ENCODE measurements at regions not wholly inside any gene's neighbourhood (a gene's known extent, or its start where the extent isn't known, plus 50 kb on each side); places are given as distances from the start of the nearest gene placed in this dataset.

DNA sequence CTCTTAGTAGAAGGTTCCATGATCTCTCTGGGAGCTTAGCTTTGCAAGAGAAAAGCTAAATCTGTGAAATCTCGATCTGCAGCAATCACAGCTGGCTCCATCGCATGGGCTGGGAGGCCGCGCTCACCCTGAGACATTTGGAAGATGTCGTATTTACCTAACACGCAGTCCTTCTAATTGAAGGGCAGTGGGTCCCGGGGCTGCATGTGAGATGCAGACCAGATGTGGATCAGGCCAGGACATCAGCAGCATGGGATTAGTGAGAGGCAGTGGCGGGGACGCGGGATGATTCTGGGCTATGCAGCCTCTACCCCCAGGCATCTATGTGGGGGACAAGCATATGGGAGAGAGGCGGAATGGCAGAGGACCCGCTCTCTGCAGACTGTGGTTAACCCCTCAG lies 312.4 kb upstream of the RTL1 start:
- DNase-seq (ENCODE audit: low spot score): no peak

DNA sequence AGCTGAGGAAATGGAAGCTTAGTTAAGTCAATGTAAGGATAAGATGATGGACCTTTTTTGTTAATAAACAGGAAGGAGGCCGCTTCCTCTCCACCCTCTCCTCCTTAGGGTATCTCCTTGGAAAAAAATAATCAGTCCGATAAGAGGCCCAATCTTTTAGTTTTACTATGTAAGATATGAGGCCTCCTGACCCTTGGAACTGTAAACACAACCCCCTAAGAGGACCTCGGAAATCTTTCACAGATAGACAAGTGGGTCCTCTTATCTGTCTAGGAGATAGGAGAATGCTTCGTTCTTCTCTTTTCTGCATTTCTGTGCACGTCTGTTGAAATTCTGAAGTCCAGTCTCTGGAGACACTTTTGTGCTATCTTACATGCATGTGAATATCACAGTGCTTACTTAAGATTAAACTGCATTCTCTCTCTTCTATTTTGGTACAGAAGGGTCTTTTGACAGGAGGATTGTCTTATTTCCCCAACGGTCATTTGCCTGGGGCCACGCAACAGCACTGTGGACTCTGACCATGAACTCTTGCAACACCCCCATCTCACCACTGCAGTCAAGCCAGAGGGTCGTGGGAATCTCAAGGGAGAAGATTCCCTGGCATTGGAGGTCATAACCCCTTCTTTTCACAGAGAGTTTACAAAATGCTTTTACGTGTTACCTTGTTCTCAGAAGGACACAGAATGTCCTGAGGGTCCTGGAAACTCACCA lies 313.0 kb upstream of the RTL1 start:
- no peak for DNase-seq (ENCODE audit: low spot score)

DNA sequence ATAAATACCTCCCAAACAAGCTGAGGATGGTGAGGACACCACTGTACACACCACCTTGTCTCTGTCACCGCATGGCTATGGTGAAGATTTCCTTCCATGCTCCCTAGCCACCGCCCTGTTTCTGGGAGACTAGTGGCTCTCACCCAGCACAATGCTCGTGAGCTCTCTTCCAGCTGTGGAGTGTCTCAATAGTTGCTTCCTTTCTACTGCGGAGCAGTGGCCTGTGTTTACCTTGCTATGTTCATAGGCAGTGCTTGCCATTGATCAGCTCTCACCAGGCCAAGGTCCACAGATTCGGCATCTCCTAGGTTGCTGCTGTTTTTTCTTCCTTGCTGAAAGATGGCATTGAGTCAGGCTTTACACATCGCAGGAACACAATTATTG lies 313.6 kb upstream of the RTL1 start:
- DNase-seq (ENCODE audit: low spot score): no peak

DNA sequence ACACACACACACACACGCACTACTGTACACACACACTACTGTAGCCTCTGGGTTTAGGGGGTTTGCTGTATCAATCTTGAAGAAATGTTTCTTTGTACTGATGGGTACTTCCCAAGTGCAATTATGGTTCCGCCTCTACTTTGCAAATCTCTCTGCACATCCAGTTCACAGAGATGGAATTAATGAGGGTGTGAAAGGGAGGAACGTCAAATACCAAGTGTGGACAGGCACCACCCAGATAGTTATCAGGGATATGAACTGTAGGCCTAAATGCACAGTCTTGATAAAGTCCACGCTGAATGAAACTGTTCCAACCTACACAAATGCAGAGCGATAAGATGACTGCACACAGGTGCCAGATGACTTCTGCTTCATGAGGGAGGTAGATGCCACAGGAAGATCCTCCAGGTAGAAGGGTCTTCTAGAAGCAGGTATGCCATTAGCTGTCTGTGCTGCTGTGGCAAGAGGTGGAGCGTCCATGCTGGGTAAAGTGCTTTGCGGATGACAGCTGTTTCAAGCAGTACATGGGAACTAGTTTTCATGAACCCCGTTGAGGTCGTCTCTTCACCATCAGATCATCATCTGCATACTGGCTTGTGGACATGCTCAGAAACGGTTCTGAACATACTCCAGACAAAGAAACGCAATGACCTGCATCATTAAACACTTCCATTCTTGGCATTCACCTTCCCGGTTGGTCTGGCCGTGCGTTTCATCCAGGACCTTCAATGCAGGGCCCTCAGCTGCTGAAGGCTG lies 314.3 kb upstream of the RTL1 start:
- no peak for DNase-seq (ENCODE audit: low spot score)

DNA sequence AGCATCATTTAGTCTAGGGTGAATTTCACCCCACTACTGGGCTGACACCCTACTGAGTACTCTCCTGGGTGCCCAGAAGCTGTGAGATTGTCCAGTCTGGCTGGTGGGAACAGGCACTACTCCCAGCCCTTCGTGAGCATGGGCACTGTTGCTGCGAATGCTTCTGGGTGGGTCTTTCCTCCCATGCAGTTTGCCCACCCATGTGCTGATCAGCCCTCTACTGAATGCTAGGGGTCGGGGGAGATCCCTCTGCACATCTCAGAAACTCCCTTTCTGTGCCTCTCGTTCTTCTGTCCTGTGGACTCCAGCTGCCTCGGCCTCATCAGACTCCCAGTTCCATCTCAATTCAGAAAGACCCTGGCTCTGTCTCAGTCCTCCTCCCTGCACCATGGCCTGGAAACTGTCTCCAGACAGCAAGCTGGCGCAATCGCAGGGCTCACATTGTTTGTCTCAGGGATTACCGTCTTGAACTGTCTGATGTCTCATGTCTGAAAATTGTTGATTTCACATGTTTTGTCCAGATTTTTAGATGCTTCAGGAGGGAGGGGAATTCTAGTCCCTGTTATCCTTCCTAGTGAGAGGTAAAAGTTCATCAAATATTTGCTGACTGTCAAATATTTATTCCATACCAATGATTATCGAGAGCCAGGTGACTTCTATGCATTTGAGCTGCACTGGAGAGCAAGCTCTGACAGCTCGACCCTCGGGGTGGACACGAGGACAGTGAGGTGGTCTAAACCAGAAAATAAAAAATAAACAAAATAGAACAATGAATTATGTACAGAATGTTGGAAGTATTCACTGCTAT lies 316.6 kb upstream of the RTL1 start:
- DNase-seq (ENCODE audit: low spot score): no peak

DNA sequence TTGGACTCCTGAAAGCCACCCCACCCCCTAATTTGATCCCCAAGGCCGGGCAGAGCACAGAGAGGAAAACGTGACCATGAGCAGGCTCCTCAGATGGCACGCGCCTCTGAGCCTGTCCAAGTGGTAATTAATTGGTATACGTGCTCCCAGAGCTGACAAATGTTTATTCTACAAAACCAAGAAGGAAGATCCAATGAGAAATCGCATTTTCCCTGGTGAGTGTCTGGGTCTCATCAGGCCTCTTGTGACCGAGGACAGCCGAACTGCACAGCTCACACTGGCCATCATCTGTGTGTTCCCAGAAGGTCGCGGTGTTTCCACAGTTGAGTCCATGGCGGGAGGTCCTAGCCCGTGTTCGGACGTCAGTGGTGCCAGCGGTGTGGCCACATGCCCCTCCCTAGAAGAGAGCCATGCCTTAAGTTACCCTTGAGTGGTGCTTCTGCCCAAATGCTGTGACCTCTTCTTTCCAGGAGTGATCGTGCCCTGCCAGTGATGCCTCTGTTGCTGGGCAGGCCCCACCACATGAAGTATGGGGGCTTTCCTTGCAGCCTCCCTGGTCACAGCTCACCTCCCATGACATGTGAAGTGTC lies 317.5 kb upstream of the RTL1 start:
- no peak for DNase-seq (ENCODE audit: low spot score)

- DNase-seq (ENCODE audit: low spot score): no peak
Observed at GRCh38 chr14:101221549-101222160, 318.1 kb upstream of the RTL1 start.

DNA sequence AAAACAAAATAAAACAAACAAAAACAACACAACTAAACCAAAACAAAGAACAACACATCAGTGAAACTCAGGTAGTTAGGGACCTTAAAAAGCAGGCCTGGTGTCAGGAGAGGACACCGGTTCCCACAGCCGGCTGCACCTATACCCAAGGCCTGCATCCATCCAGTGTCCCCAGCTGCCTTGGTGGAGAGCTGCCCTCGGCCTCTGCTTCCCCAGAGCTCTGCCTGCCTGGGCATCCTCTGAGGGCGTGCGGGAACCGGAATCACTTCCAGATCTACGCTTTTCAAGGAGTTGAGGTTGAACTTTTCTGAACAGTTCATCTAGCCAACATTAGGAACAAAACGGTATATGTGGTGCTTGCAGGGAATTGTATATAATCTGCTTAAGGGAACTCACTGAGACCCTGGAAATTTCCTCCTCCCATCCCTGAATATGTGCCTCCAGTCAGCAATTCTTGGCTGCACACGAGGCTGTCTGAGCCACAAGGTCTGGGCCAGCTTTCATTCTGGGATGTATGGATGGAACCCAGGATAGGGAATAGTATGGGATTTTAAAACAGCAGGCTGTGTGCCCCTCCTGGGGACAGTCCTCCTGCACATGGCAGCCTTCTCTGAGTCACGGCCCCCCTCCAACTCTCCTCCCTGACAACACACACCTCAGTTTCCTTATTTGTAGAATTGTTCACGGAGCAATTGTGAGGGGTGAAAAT lies 319.0 kb upstream of the RTL1 start:
- no peak for DNase-seq (ENCODE audit: low spot score)

DNA sequence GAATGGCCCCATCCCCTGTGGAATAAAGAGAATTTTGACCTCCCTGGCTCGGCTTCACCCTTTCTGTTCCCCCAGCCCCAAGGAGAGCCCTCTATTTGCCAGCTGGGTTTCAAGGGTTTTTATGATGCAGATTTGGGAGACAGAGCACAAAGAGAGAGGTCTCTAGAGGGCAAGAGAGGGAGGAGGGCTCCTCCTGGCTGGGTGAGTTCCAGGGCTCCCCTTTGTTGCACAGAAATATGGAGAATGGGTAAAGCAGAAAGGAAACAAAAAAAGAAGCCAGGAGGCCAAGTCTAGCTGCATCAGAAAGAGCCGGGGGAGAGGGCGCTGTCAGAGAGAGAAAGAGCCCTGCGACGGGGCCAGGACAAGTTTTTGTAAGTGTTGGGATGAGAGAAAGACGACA lies 319.6 kb upstream of the RTL1 start:
- no peak for DNase-seq (ENCODE audit: low spot score)

GRCh38 chr14:101223561-101224162 lies 320.1 kb upstream of the RTL1 start:
- DNase-seq (ENCODE audit: low spot score): no peak

- no peak for DNase-seq (ENCODE audit: low spot score)
Observed at GRCh38 chr14:101224356-101225156, 321.0 kb upstream of the RTL1 start.

DNA sequence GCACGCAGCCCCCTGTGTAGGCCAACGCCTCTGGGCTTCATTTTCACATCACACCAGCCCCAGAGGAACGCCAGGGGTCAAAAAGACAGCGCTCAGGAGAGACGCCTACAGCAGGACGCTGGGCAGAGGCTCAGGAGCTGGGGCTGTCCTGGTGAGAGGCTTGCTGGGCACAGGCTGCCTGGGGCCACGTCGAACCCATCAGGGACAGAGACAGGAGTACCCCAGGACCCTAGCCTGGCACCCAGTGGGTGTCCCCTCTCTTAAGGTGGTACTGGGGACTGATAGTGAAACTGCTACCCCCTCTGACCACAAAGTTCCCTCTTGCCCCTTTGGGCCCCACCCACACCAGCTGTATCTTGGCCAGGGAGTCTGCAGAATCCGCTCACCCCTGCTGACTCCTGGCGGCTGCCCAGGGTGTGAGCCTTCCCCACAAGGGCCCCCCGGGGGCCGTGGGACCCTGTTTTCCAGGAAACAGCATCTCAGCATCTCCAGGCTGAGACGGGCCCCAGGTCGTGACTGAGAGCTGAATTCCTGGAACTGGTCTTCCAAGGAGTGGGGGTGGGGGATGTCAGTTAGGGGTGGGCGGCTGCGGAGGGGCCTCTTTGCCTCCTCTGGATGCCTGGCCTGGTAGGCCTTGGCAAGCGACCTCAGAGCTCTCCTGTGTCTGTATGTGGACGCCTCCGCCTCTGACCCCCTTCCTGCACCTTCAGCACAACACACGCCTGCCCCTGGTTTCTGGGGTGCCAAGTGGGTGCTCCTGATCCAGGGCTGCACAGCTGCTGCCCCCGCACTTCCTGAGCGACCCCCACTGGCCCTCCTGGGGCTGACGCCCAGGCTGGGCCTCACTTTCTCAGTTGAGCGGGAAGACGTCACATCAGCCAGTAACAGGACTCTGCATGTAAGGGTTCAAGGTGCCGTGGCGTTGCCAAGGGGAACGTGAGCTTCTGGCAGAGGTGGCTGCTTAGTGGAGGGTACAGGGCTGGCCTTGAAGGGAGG lies 321.9 kb upstream of the RTL1 start:
- no peak for DNase-seq (ENCODE audit: low spot score)

- no peak for DNase-seq (ENCODE audit: low spot score)
Observed at GRCh38 chr14:101226265-101226602, 322.7 kb upstream of the RTL1 start.

- no peak for DNase-seq (ENCODE audit: low spot score)
Observed at GRCh38 chr14:101226603-101227425, 323.3 kb upstream of the RTL1 start.

GRCh38 chr14:101227611-101228594 lies 324.4 kb upstream of the RTL1 start:
- DNase-seq (ENCODE audit: low spot score): no peak

DNA sequence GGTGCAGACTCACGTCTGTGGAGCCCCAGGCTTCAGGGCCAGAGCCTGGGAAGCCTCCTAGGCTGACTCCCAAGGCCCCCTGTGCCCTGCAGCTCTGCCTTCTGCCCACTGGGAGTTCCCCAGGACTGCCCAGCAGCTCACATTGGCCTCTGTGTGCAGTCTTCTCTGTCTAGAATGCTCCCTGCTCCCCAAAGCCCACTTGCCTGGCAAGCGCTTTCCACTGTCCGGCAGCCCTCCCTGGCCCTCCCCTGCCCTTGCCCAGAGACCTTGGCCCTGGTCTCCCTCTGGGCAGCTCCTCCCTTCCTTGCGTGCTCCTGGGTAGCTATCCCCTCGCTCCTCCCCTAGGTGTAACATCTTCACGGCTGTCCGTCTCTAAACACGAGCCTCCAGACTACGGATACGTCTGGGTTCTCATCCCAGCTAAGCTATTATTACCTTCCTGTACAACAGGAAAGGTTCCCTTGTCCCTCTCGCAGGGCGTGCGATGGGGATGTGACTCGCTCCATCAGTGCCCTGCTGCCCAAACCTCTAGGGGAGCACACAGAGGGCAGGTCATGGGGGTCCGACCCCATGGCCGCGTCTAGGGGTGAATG lies 325.5 kb upstream of the RTL1 start:
- no peak for DNase-seq (ENCODE audit: low spot score)

- no peak for DNase-seq (ENCODE audit: low spot score)
Observed at GRCh38 chr14:101229666-101230065, 326.1 kb upstream of the RTL1 start.

All from hematopoietic multipotent progenitor cell treated with erythropoietin and hydrocortisone succinate and interleukin-3 and kit ligand, for 17 days (in vitro differentiated cells).